ENCODE measurements at regions not wholly inside any gene's neighbourhood (a gene's known extent, or its start where the extent isn't known, plus 50 kb on each side); places are given as distances from the start of the nearest gene placed in this dataset.

DNA sequence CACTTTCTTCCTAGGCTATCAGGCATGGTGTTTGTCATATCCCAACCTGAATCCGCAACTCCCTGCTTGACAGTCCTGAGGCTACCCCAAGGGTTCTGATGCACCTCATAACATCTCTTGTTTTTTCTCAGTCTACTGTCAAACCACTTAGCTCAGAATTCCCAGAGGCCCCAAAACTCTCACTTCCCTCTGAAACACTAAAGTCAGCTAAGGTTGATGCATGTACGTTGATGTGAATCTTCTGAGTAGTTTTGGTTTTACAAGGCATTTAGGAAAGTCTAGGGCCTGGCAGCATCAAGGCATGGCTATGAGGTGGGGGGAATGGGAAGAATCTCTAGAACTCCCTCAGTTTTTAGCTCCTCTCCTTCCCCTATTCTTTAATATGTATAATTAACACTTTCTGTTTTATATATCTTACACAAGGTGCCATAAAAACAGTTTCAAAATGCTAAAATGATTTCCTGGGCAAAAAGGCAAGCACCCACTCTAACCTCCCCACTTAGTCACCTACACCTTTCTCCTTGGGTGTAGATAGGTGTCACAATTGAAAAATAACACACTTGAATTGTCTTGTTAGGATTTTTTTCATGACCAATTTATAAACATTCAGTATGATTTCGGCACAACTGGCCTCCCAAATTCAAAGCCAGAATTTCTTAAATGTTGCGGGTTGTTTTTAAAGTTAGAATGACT, 71.4 kb upstream of the TANK start:
- TF ChIP-seq ZC3H10 (CRISPR knock-in tag; IDR thresholded peaks at IDR 0.05) (no peak), RARB (CRISPR knock-in tag; IDR thresholded peaks at IDR 0.05) (no peak), TCF4 (CRISPR knock-in tag; IDR thresholded peaks at IDR 0.05; ENCODE audit: borderline replicate concordance) (no peak), PATZ1 (CRISPR knock-in tag; IDR thresholded peaks at IDR 0.05; ENCODE audit: borderline replicate concordance) (no peak), ARNTL (CRISPR knock-in tag; IDR thresholded peaks at IDR 0.05; ENCODE audit: borderline replicate concordance, low read depth) (no peak), OSR1 (CRISPR knock-in tag; IDR thresholded peaks at IDR 0.05) (no peak), ZNF70 (CRISPR knock-in tag; IDR thresholded peaks at IDR 0.05) (no peak), GLIS3 (CRISPR knock-in tag; IDR thresholded peaks at IDR 0.05) (no peak)
- TF ChIP-seq, protein P1, sequence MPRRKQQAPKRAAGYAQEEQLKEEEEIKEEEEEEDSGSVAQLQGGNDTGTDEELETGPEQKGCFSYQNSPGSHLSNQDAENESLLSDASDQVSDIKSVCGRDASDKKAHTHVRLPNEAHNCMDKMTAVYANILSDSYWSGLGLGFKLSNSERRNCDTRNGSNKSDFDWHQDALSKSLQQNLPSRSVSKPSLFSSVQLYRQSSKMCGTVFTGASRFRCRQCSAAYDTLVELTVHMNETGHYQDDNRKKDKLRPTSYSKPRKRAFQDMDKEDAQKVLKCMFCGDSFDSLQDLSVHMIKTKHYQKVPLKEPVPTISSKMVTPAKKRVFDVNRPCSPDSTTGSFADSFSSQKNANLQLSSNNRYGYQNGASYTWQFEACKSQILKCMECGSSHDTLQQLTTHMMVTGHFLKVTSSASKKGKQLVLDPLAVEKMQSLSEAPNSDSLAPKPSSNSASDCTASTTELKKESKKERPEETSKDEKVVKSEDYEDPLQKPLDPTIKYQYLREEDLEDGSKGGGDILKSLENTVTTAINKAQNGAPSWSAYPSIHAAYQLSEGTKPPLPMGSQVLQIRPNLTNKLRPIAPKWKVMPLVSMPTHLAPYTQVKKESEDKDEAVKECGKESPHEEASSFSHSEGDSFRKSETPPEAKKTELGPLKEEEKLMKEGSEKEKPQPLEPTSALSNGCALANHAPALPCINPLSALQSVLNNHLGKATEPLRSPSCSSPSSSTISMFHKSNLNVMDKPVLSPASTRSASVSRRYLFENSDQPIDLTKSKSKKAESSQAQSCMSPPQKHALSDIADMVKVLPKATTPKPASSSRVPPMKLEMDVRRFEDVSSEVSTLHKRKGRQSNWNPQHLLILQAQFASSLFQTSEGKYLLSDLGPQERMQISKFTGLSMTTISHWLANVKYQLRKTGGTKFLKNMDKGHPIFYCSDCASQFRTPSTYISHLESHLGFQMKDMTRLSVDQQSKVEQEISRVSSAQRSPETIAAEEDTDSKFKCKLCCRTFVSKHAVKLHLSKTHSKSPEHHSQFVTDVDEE (CRISPR knock-in tag; IDR thresholded peaks at IDR 0.05) = no peak

Data from SK-N-SH treated with all-trans-retinoic acid at 6 μM for 48 hours (cell line).